HEK293 (cell line): ENCODE measurements at regions not wholly inside any gene's neighbourhood (a gene's known extent, or its start where the extent isn't known, plus 50 kb on each side); places are given as distances from the start of the nearest gene placed in this dataset.

ENCODE experiments used
- CTCF ChIA-PET: fragments of 350-600 bp; formaldehyde crosslinking; extraction: SDS; loops from one replicate; lab custom pipeline; 2021; ENCODE audit warnings: antibody characterized with exemption; lab: Yijun Ruan, JAX
- POLR2A ChIA-PET: fragments of 300-600 bp; formaldehyde crosslinking; extraction: SDS; loops from one replicate; lab custom pipeline; 2020; ENCODE audit warnings: antibody characterized with exemption, inconsistent platforms; lab: Yijun Ruan, JAX
- H3K27ac ChIP-seq: fragments of 200-500 bp; sonication (Bioruptor generic); 2 replicates; pipeline ENCODE4 v1.5.1; 2014; ENCODE audit warnings: low read depth, low read length, control low read depth, inconsistent platforms; ENCODE audit errors: extremely low read depth
- H3K36me3 ChIP-seq, 2 experiments: fragments of 200-500 bp in 1 of 2; sonication (Bioruptor generic) in 1 of 2; 1 replicate in 1 of 2; 2 replicates in 1 of 2; pipeline ENCODE4 v1.5.1; 2014 to 2017; ENCODE audit warnings: inconsistent platforms in 2 of 2, low read length in 2 of 2; ENCODE audit not compliant: control insufficient read depth in 2 of 2, insufficient read depth in 1 of 2
- H3K4me1 ChIP-seq: fragments of 200-500 bp; sonication (Bioruptor generic); 2 replicates; pipeline ENCODE4 v1.5.1; 2014; ENCODE audit warnings: mild to moderate bottlenecking, low read length, inconsistent platforms; ENCODE audit not compliant: control insufficient read depth, insufficient read depth
- H3K4me3 ChIP-seq: 2 replicates; pipeline ENCODE4 v1.5.1; 2011; ENCODE audit warnings: low read depth, mild to moderate bottlenecking, control low read depth, low read length, moderate library complexity
- H3K9me3 ChIP-seq: fragments of 200-500 bp; sonication (Bioruptor generic); 2 replicates; pipeline ENCODE4 v1.5.1; 2014; ENCODE audit warnings: low read depth, low read length, inconsistent platforms; ENCODE audit not compliant: control insufficient read depth, insufficient read depth
- FEZF1 ChIP-seq: fragments of 450-650 bp; formaldehyde crosslinking; IDR thresholded peaks from 2 replicates; pipeline ENCODE4 v1.5.1; 2016; ENCODE audit warnings: missing biosample characterization, missing genetic modification characterization
- HOXA7 ChIP-seq: sonication (generic); formaldehyde crosslinking; IDR thresholded peaks from 2 replicates; pipeline ENCODE4 v1.8.1; 2022; ENCODE audit warnings: missing genetic modification reagents, borderline replicate concordance
- KLF9 ChIP-seq: fragments of 450-650 bp; formaldehyde crosslinking; IDR thresholded peaks from 2 replicates; pipeline ENCODE4 v1.5.1; 2016; ENCODE audit warnings: missing biosample characterization, missing genetic modification characterization, low read depth
- MZF1 ChIP-seq: fragments of 450-650 bp; formaldehyde crosslinking; IDR thresholded peaks from 2 replicates; pipeline ENCODE4 v1.5.1; 2017; ENCODE audit warnings: missing biosample characterization, missing genetic modification characterization, borderline replicate concordance
- TRIM28 ChIP-seq: IDR thresholded peaks from 2 replicates; pipeline ENCODE4 v1.6.1; 2011; ENCODE audit warnings: low read length, control low read depth, borderline replicate concordance
- ZBTB1 ChIP-seq: fragments of 450-650 bp; formaldehyde crosslinking; IDR thresholded peaks from 2 replicates; pipeline ENCODE4 v1.5.1; 2016; ENCODE audit warnings: missing biosample characterization, missing genetic modification characterization
- ZBTB8A ChIP-seq: fragments of 450-650 bp; formaldehyde crosslinking; IDR thresholded peaks from 2 replicates; pipeline ENCODE4 v1.5.1; 2016; ENCODE audit warnings: missing biosample characterization, missing genetic modification characterization
- ZNF121 ChIP-seq: fragments of 450-650 bp; formaldehyde crosslinking; IDR thresholded peaks from 2 replicates; pipeline ENCODE4 v1.5.1; 2016; ENCODE audit warnings: missing biosample characterization, missing genetic modification characterization
- ZNF133 ChIP-seq: fragments of 450-650 bp; formaldehyde crosslinking; IDR thresholded peaks from 2 replicates; pipeline ENCODE4 v1.5.1; 2016; ENCODE audit warnings: missing biosample characterization, missing genetic modification characterization
- ZNF155 ChIP-seq: fragments of 450-650 bp; formaldehyde crosslinking; IDR thresholded peaks from 2 replicates; pipeline ENCODE4 v1.5.1; 2016; ENCODE audit warnings: missing biosample characterization, missing genetic modification characterization
- ZNF302 ChIP-seq: fragments of 450-650 bp; formaldehyde crosslinking; IDR thresholded peaks from 2 replicates; pipeline ENCODE4 v1.5.1; 2016; ENCODE audit warnings: missing biosample characterization, missing genetic modification characterization, low read depth
- ZNF324 ChIP-seq: fragments of 450-650 bp; formaldehyde crosslinking; IDR thresholded peaks from 2 replicates; pipeline ENCODE4 v1.5.1; 2016; ENCODE audit warnings: missing biosample characterization, missing genetic modification characterization
- ZNF350 ChIP-seq: fragments of 450-650 bp; formaldehyde crosslinking; IDR thresholded peaks from 2 replicates; pipeline ENCODE4 v1.5.0; 2017; ENCODE audit warnings: missing biosample characterization, mild to moderate bottlenecking, missing genetic modification characterization
- ZNF391 ChIP-seq: fragments of 450-650 bp; formaldehyde crosslinking; IDR thresholded peaks from 2 replicates; pipeline ENCODE4 v1.5.1; 2016; ENCODE audit warnings: low read depth, missing biosample characterization, missing genetic modification characterization, borderline replicate concordance
- ZNF398 ChIP-seq: fragments of 450-650 bp; formaldehyde crosslinking; IDR thresholded peaks from 2 replicates; pipeline ENCODE4 v1.5.1; 2017; ENCODE audit warnings: missing biosample characterization, missing genetic modification characterization
- ZNF426 ChIP-seq: fragments of 450-650 bp; formaldehyde crosslinking; IDR thresholded peaks from 2 replicates; pipeline ENCODE4 v1.5.1; 2017; ENCODE audit warnings: missing biosample characterization, missing genetic modification characterization, mild to moderate bottlenecking, inconsistent platforms, moderate library complexity
- ZNF510 ChIP-seq: fragments of 450-650 bp; formaldehyde crosslinking; IDR thresholded peaks from 2 replicates; pipeline ENCODE4 v1.5.1; 2018; ENCODE audit warnings: mild to moderate bottlenecking, missing genetic modification characterization, missing biosample characterization; ENCODE audit not compliant: insufficient replicate concordance
- ZNF660 ChIP-seq: fragments of 450-650 bp; IDR thresholded peaks from 2 replicates; pipeline ENCODE4 v1.5.1; 2018; ENCODE audit warnings: missing biosample characterization, mild to moderate bottlenecking, missing genetic modification characterization
- ZNF670 ChIP-seq: fragments of 450-650 bp; formaldehyde crosslinking; IDR thresholded peaks from 2 replicates; pipeline ENCODE4 v1.5.1; 2016; ENCODE audit warnings: missing biosample characterization, missing genetic modification characterization, low read depth
- ZNF768 ChIP-seq: fragments of 450-650 bp; formaldehyde crosslinking; IDR thresholded peaks from 2 replicates; pipeline ENCODE4 v1.5.1; 2018; ENCODE audit warnings: missing biosample characterization, mild to moderate bottlenecking, missing genetic modification characterization
- ZNF776 ChIP-seq: fragments of 450-650 bp; formaldehyde crosslinking; IDR thresholded peaks from 2 replicates; pipeline ENCODE4 v1.5.0; 2017; ENCODE audit warnings: missing biosample characterization, missing genetic modification characterization, borderline replicate concordance
- ZSCAN16 ChIP-seq: fragments of 450-650 bp; formaldehyde crosslinking; IDR thresholded peaks from 2 replicates; pipeline ENCODE4 v1.5.1; 2016; ENCODE audit warnings: missing biosample characterization, missing genetic modification characterization
- ZSCAN4 ChIP-seq: fragments of 450-650 bp; formaldehyde crosslinking; IDR thresholded peaks from 2 replicates; pipeline ENCODE4 v1.5.1; 2017; ENCODE audit warnings: missing biosample characterization, missing genetic modification characterization
- TF ChIP-seq, protein P1 (sequence below): fragments of 450-650 bp; formaldehyde crosslinking; IDR thresholded peaks from 2 replicates; pipeline ENCODE4 v1.5.1; 2016; ENCODE audit warnings: missing biosample characterization, missing genetic modification characterization

DNA sequence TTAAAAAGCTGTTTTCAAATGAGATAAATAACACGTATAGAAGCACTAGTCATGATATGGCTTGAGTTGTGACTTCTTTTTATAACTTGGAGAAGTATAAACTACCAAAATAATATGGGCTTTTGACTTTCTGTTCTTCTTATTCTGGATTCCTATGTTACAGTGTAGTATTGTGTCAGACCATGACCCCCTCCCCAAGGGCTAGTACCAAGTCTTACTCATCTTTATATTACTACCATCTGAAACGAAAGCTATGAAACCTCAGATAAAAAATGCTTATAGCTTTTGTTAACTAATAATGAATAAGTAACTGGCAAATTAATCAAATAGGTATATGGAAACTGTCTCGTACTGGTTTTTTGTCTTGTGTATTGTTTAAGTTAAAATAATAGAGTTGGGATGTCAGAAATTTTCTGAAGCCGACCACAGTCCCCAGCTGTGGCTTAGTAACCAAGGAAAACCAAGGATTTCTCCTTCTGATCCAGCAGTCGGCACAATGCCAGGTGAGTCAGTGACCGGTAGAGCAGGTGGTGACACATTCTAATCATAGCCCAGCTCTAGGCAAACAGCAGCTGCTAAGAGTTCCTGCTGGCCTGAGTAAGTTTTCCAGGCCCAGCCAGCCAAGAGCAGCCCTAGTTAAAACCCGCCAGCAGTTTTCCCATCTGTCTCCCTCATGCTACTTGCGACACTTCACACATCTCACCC, 163.3 kb upstream of the PRDX4 start:
- H3K4me3 ChIP-seq, result no peak overlapping the region
- TF ChIP-seq, protein P1, sequence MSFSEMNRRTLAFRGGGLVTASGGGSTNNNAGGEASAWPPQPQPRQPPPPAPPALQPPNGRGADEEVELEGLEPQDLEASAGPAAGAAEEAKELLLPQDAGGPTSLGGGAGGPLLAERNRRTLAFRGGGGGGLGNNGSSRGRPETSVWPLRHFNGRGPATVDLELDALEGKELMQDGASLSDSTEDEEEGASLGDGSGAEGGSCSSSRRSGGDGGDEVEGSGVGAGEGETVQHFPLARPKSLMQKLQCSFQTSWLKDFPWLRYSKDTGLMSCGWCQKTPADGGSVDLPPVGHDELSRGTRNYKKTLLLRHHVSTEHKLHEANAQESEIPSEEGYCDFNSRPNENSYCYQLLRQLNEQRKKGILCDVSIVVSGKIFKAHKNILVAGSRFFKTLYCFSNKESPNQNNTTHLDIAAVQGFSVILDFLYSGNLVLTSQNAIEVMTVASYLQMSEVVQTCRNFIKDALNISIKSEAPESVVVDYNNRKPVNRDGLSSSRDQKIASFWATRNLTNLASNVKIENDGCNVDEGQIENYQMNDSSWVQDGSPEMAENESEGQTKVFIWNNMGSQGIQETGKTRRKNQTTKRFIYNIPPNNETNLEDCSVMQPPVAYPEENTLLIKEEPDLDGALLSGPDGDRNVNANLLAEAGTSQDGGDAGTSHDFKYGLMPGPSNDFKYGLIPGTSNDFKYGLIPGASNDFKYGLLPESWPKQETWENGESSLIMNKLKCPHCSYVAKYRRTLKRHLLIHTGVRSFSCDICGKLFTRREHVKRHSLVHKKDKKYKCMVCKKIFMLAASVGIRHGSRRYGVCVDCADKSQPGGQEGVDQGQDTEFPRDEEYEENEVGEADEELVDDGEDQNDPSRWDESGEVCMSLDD, result no peak
- TF ChIP-seq ZNF350 (tag by site-specific recombination) (no peak), ZNF660 (0 out of 2 replicates have a peak, but pooled peaks have one; percentile 27)
- TF ChIP-seq, all 188 proteins: peak for 1
- CTCF ChIA-PET, result no interaction called here
- Histone ChIP-seq H3K9me3 (no peaks in the 10 kb centered on the region), H3K27ac (no peak overlapping the region), H3K36me3 (no peaks in the 10 kb centered on the region), H3K4me1 (no peaks in the 10 kb centered on the region; the same call in none of the 2 replicates)
- POLR2A ChIA-PET, result no interaction called here

DNA sequence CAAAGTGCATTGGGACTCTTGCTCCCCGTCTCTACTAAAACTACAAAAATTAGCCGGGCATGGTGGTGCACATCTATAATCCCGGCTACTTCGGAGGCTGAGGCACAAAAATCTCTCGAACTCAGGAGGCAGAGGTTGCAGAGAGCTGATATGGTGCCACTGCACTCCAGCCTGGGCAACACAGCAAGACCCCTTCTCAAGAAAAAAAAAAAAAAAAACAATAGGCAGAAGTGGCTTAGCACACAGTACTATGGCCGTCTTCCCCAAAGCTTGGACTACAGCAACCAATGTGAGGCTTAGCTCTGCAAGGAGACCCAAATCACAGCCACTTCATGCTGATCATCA, 162.8 kb upstream of the PRDX4 start:
- Histone ChIP-seq H3K36me3 (no peaks in the 10 kb centered on the region), H3K27ac (no peak overlapping the region), H3K9me3 (no peaks in the 10 kb centered on the region), H3K4me1 (no peaks in the 10 kb centered on the region; the same call in none of the 2 replicates), H3K4me3 (no peak overlapping the region)
- TF ChIP-seq ZSCAN16, result no peak
- peak; percentile 65; the same call in 1 of the 2 replicates for TF ChIP-seq ZNF121 (tag by site-specific recombination)
- TF ChIP-seq ZNF776, result no peak
- TF ChIP-seq ZNF398, result no peak
- CTCF ChIA-PET, result no interaction called here
- POLR2A ChIA-PET, result interaction anchor here (0.6 kb wide), 1 partner anchor 23 kb away, joined by 3 read pairs; no protein-coding TSS in a partner anchor

GRCh38 chrX:23504895-23505294, 162.4 kb upstream of the PRDX4 start:
- Histone ChIP-seq H3K4me1 (no peaks in the 10 kb centered on the region; the same call in none of the 2 replicates), H3K27ac (no peak overlapping the region), H3K36me3 (no peaks in the 10 kb centered on the region), H3K4me3 (no peak overlapping the region), H3K9me3 (no peaks in the 10 kb centered on the region)
- ChIA-PET POLR2A (interaction anchor here (0.6 kb wide), 1 partner anchor 23 kb away, joined by 3 read pairs; no protein-coding TSS in a partner anchor), CTCF (no interaction called here)
- no peak for TF ChIP-seq TRIM28
- no peak for TF ChIP-seq ZNF426 (tag by site-specific recombination)
- TF ChIP-seq ZNF302 (tag by site-specific recombination), result no peak
- TF ChIP-seq ZBTB8A (tag by site-specific recombination), result no peak
- TF ChIP-seq KLF9 (tag by site-specific recombination), result no peak
- no peak for TF ChIP-seq ZBTB1 (tag by site-specific recombination)
- no peak for TF ChIP-seq MZF1 (tag by site-specific recombination)
- TF ChIP-seq ZNF324 (tag by site-specific recombination), result no peak
- TF ChIP-seq FEZF1, result no peak
- no peak for TF ChIP-seq ZNF768 (tag by site-specific recombination)
- TF ChIP-seq ZNF133 (tag by site-specific recombination), result no peak
- no peak for TF ChIP-seq ZSCAN4 (tag by site-specific recombination)
- TF ChIP-seq HOXA7 (CRISPR knock-in tag), result no peak
- no peak for TF ChIP-seq ZNF670 (tag by site-specific recombination)
- TF ChIP-seq ZNF510 (tag by site-specific recombination), result no peak
- no peak for TF ChIP-seq ZNF391 (tag by site-specific recombination)
- TF ChIP-seq ZNF155 (tag by site-specific recombination), result no peak
- TF ChIP-seq ZSCAN16, result no peak
- TF ChIP-seq, all 188 proteins: peak for 0
